OCI-LY1 (cell line): ENCODE measurements at regions not wholly inside any gene's neighbourhood (a gene's known extent, or its start where the extent isn't known, plus 50 kb on each side); places are given as distances from the start of the nearest gene placed in this dataset.

ENCODE experiments used
- EZH2 ChIP-seq: fragments of 200-600 bp; sonication (generic), shearing (Covaris generic); IDR thresholded peaks from 2 replicates; pipeline ENCODE4 v1.8.0; 2017; ENCODE audit warnings: borderline replicate concordance, mixed run types, mild to moderate bottlenecking, antibody characterized with exemption, low read length, moderate library complexity, mixed read lengths
- TF ChIP-seq, protein P1 (sequence below): fragments of 200-600 bp; sonication (generic), shearing (Covaris generic); IDR thresholded peaks from 2 replicates; pipeline ENCODE4 v1.5.1; 2017; ENCODE audit warnings: mild to moderate bottlenecking, antibody characterized with exemption, low read length, moderate library complexity, mixed read lengths

DNA sequence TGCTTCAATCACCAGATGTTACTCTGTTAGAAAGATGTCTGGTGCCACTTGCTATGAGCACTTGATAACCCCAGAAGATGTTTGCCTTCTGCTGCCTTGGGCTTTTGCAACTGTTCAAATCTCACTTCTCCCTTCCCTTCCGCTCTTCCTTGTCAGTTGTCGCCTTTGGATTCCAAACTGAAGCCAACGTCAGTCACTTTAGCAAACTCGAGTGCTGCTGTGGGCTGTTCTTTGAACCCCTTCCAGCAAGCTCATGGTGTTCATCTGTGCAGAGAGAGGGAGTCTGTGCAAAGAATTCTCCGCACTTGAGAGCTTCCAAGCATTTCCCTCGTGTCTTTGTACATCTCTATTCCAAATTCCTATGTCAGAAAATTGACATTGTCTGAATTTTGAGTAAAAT is 879.4 kb downstream of the CDH11 start:
- TF ChIP-seq EZH2 = no peak
- TF ChIP-seq, protein P1, sequence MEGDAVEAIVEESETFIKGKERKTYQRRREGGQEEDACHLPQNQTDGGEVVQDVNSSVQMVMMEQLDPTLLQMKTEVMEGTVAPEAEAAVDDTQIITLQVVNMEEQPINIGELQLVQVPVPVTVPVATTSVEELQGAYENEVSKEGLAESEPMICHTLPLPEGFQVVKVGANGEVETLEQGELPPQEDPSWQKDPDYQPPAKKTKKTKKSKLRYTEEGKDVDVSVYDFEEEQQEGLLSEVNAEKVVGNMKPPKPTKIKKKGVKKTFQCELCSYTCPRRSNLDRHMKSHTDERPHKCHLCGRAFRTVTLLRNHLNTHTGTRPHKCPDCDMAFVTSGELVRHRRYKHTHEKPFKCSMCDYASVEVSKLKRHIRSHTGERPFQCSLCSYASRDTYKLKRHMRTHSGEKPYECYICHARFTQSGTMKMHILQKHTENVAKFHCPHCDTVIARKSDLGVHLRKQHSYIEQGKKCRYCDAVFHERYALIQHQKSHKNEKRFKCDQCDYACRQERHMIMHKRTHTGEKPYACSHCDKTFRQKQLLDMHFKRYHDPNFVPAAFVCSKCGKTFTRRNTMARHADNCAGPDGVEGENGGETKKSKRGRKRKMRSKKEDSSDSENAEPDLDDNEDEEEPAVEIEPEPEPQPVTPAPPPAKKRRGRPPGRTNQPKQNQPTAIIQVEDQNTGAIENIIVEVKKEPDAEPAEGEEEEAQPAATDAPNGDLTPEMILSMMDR = no peak
